BJ (cell line): ENCODE measurements at regions not wholly inside any gene's neighbourhood (a gene's known extent, or its start where the extent isn't known, plus 50 kb on each side); places are given as distances from the start of the nearest gene placed in this dataset.

Experiments used
- CTCF ChIA-PET: fragments of 350-600 bp; formaldehyde crosslinking; extraction: SDS; loops from one replicate; lab custom pipeline; 2021; ENCODE audit warnings: antibody characterized with exemption, inconsistent platforms; lab: Yijun Ruan, JAX
- POLR2A ChIA-PET: fragments of 300-600 bp; sonication (Branson Sonifier 250); formaldehyde crosslinking; extraction: SDS; loops from one replicate; lab custom pipeline; 2021; ENCODE audit warnings: antibody characterized with exemption; lab: Charles Lee
- DNase-seq: peaks from one replicate; pipeline ENCODE4 v3.0.0-alpha.2; 2011; ENCODE audit warnings: low read depth
- H3K27me3 ChIP-seq: 2 replicates; pipeline ENCODE4 v1.6.0; 2011; ENCODE audit warnings: low read length; ENCODE audit not compliant: control insufficient read depth, insufficient read depth
- H3K36me3 ChIP-seq: 2 replicates; pipeline ENCODE4 v1.5.1; 2011; ENCODE audit warnings: low read length; ENCODE audit not compliant: control insufficient read depth, insufficient read depth
- H3K4me3 ChIP-seq: 2 replicates; pipeline ENCODE4 v1.5.1; 2011; ENCODE audit warnings: low read depth, mild to moderate bottlenecking, control low read depth, low read length
- CTCF ChIP-seq: IDR thresholded peaks from 2 replicates; pipeline ENCODE4 v1.5.1; 2011; ENCODE audit warnings: low read depth, mild to moderate bottlenecking, control low read depth, inconsistent platforms, low read length, moderate library complexity; ENCODE audit not compliant: insufficient read depth

- TF ChIP-seq CTCF, result no peak
- DNase-seq, result no peak
- Histone ChIP-seq H3K27me3 (no peaks in the 10 kb centered on the region), H3K4me3 (no peak overlapping the region), H3K36me3 (no peaks in the 10 kb centered on the region)
- CTCF ChIA-PET, result interaction anchor here (1.0 to 1.1 kb wide), 2 partner anchors 32 to 38 kb away, joined by 3 to 6 read pairs; no protein-coding TSS in a partner anchor
- POLR2A ChIA-PET, result interaction anchor here (0.5 kb wide), 1 partner anchor 11 kb away, joined by 3 read pairs; no protein-coding TSS in a partner anchor
These were observed 68.0 kb upstream of the TES start for GRCh38 chr7:116142374-116142773.

GRCh38 chr7:116142850-116143249, 67.5 kb upstream of the TES start:
- H3K27me3 ChIP-seq, result no peaks in the 10 kb centered on the region
- no peak overlapping the region for H3K4me3 ChIP-seq
- POLR2A ChIA-PET, result no interaction called here
- no peak for TF ChIP-seq CTCF
- no peaks in the 10 kb centered on the region for H3K36me3 ChIP-seq
- no peak for DNase-seq
- CTCF ChIA-PET, result interaction anchor here (1.1 kb wide), 1 partner anchor 31 kb away, joined by 3 read pairs; no protein-coding TSS in a partner anchor

GRCh38 chr7:116145245-116145852, 65.0 kb upstream of the TES start:
- ChIA-PET CTCF (no interaction called here), POLR2A (no interaction called here)
- Histone ChIP-seq H3K4me3 (no peak overlapping the region), H3K27me3 (no peaks in the 10 kb centered on the region), H3K36me3 (no peaks in the 10 kb centered on the region)
- no peak for DNase-seq
- TF ChIP-seq CTCF, result no peak

- Histone ChIP-seq H3K4me3 (no peak overlapping the region), H3K27me3 (no peaks in the 10 kb centered on the region), H3K36me3 (no peaks in the 10 kb centered on the region)
- DNase-seq, result no peak
- no peak for TF ChIP-seq CTCF
- POLR2A ChIA-PET, result no interaction called here
- CTCF ChIA-PET, result no interaction called here
These were observed 62.2 kb upstream of the TES start for GRCh38 chr7:116148108-116148507.

- H3K27me3 ChIP-seq, result no peaks in the 10 kb centered on the region
- CTCF ChIA-PET, result no interaction called here
- H3K4me3 ChIP-seq, result no peak overlapping the region
These were observed 61.7 kb upstream of the TES start for GRCh38 chr7:116148626-116149025.

More at GRCh38 chr7:116148626-116149025, 61.7 kb upstream of the TES start:
- POLR2A ChIA-PET, result no interaction called here
- DNase-seq, result no peak
- TF ChIP-seq CTCF, result no peak
- no peaks in the 10 kb centered on the region for H3K36me3 ChIP-seq
